GM06990 (cell line): ENCODE measurements at regions not wholly inside any gene's neighbourhood (a gene's known extent, or its start where the extent isn't known, plus 50 kb on each side); places are given as distances from the start of the nearest gene placed in this dataset.

Source experiments
- DNase-seq: peaks from one replicate; pipeline ENCODE4 v3.0.0-alpha.2; 2011; ENCODE audit not compliant: insufficient read length; ENCODE audit errors: extremely low read depth
- H3K27me3 ChIP-seq: replicated peaks from 2 replicates; pipeline ENCODE4 v1.6.0; 2011; ENCODE audit warnings: low read length; ENCODE audit not compliant: control insufficient read depth, insufficient read depth
- H3K36me3 ChIP-seq: 2 replicates; pipeline ENCODE4 v1.5.1; 2011; ENCODE audit warnings: low read length; ENCODE audit not compliant: control insufficient read depth, insufficient read depth
- H3K4me3 ChIP-seq: replicated peaks from 2 replicates; pipeline ENCODE4 v1.5.1; 2011; ENCODE audit warnings: low read depth, mild to moderate bottlenecking, control low read depth, low read length
- TF ChIP-seq, protein P1 (sequence below): IDR thresholded peaks from 2 replicates; pipeline ENCODE4 v1.5.1; 2011; ENCODE audit warnings: low read length, control low read depth, mild to moderate bottlenecking, inconsistent platforms; ENCODE audit not compliant: insufficient read depth, poor library complexity, severe bottlenecking

DNA sequence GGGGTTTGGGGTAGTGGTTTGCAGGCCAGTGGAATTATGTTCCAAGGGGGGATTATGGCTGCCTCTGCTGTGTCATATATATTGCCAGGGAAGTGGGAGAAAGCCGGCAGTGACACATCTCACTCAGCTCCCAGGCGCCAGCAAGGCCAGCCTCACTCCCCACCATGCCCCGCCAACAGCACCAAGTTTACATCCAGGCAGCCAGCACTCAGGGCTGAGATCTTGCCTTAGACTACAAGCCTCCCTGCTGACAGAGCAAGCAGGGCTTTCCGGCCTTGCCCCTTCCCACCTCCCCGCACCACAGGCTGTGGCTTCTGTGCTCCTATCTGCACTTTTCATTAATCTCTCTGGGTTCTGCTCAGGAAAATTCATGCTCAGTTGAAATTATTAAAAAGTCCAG is 385.1 kb downstream of the MZT1 start:
- TF ChIP-seq, protein P1, sequence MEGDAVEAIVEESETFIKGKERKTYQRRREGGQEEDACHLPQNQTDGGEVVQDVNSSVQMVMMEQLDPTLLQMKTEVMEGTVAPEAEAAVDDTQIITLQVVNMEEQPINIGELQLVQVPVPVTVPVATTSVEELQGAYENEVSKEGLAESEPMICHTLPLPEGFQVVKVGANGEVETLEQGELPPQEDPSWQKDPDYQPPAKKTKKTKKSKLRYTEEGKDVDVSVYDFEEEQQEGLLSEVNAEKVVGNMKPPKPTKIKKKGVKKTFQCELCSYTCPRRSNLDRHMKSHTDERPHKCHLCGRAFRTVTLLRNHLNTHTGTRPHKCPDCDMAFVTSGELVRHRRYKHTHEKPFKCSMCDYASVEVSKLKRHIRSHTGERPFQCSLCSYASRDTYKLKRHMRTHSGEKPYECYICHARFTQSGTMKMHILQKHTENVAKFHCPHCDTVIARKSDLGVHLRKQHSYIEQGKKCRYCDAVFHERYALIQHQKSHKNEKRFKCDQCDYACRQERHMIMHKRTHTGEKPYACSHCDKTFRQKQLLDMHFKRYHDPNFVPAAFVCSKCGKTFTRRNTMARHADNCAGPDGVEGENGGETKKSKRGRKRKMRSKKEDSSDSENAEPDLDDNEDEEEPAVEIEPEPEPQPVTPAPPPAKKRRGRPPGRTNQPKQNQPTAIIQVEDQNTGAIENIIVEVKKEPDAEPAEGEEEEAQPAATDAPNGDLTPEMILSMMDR: no peak
- DNase-seq: no peak
- no peaks in the 10 kb centered on the region for H3K36me3 ChIP-seq
- no peaks in the 10 kb centered on the region for H3K27me3 ChIP-seq
- H3K4me3 ChIP-seq: no peak overlapping the region

DNA sequence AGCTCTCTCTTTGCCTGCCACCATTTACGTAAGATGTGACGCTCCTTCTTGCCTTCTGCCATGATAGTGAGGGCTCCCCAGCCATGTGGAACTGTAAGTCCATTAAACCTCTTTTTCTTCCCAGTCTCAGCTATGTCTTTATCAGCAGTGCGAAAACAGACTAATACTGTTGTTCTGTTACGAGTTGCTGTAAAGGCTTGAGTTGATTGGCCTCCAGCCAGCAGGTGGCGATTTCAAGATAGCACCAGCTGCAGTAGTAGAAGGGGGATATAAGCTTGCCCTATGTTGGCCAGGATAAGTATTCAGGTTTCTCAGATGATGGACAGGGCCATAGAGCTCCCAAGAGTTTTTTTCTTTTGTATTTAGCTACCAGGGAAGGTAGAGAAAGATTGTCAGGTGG is 385.5 kb downstream of the MZT1 start:
- H3K4me3 ChIP-seq: no peak overlapping the region
- no peaks in the 10 kb centered on the region for H3K27me3 ChIP-seq
- no peaks in the 10 kb centered on the region for H3K36me3 ChIP-seq
- DNase-seq: no peak
- TF ChIP-seq, protein P1: no peak

DNA sequence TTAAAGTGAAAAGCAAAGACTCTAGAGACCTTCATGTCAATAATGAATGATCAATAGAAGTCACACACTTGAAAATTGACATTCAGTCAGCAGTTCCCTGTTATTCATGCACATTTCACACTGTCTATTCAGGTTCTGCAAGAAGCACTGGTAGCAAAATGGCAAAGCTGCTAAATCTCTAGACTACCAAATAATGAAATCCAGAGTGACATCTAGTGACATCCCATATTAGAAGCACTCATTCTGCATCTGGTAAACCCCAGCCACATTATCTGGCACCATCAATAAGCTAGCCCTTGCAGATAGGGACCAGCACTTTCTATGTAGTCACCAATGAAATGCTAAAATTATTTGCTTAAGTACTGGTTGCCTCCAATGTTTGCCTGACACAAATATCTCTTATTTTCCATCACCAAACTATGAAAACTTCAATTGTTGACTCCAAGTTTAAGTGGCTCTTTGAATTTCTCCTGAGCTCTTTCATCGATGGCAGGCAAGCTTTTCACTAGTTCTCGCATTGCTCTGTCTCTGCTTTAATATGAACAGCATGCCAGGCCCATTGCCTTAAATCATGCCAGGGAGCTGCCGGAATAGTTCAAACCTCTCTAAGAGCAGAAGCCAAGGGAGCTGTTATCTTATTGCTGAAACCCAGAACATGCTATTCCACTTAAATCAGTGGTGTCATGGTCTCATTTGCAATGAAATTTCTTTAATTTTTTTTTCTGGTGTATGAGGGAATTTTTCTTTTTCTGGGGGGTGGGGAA is 409.9 kb downstream of the MZT1 start:
- Histone ChIP-seq H3K27me3 (no peaks in the 10 kb centered on the region), H3K4me3 (no peak overlapping the region), H3K36me3 (no peaks in the 10 kb centered on the region)
- no peak for DNase-seq
- TF ChIP-seq, protein P1: no peak

DNA sequence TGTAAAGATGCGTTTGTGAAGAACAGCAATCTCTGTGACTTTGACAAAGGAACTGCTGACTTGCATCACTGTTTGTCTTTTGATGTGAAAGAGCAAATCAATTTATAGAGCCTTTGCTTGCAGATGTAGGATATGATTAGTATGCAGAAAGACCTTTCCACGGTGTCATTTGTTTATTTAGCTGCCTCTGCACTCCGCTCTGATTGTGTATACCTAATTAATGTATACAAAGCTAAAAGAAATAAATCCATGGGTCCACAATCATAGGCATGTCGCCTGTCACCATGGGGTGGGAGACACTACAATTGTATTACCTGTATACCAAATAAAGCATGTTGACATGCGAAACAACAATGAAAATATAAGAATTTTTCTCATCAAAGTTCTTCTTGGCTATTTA is 410.7 kb downstream of the MZT1 start:
- Histone ChIP-seq H3K27me3 (no peaks in the 10 kb centered on the region), H3K4me3 (no peak overlapping the region), H3K36me3 (no peaks in the 10 kb centered on the region)
- TF ChIP-seq, protein P1: no peak
- no peak for DNase-seq

DNA sequence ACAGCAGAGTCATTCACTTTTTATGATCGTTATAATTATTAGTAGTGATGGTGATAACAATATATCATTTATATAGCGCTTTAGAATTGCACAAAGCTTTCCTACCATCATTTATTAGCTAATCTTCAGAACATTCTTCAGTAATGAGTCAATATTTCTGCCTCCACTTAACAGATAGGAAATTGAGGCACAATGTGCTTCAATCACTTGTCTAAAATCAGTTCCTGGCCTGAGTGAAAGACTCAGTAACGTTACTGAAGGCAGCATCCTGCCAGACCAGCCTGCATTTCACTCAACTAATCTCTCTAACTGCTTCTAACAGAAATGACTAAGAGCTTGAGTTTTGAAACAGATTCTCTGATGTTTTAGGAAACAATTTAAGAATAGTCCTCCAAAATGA is 412.1 kb downstream of the MZT1 start:
- TF ChIP-seq, protein P1: no peak
- H3K27me3 ChIP-seq: no peaks in the 10 kb centered on the region
- no peak for DNase-seq

DNA sequence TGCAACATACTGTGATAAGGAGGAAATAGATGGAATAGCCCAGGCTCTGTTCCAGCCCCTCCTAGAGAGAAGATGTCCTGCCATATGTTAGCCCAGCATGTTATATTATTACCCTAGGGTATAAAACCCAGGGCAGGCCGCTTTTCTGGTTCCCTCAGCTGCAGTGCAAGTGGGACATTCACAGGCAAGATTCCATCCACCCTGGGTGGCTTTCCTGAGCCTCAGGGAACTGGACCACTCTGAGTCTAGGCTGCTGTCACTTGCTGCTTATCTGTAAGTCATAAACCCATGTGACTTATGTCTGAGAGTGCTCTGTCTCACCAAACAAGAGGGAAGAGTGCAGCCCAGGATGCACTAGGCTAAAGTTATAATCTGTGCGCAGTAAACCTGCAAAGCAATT is 413.2 kb downstream of the MZT1 start:
- Histone ChIP-seq H3K27me3 (no peaks in the 10 kb centered on the region), H3K36me3 (no peaks in the 10 kb centered on the region), H3K4me3 (no peak overlapping the region)
- no peak for DNase-seq
- TF ChIP-seq, protein P1: no peak

More for the DNA sequence above, 412.1 kb downstream of the MZT1 start:
- Histone ChIP-seq H3K36me3 (no peaks in the 10 kb centered on the region), H3K4me3 (no peak overlapping the region)
